KMS-11 (cell line): ENCODE measurements at regions not wholly inside any gene's neighbourhood (a gene's known extent, or its start where the extent isn't known, plus 50 kb on each side); places are given as distances from the start of the nearest gene placed in this dataset.

Source experiments
- H2AFZ ChIP-seq: fragments of 200-600 bp; sonication (generic); 2 replicates; pipeline ENCODE4 v1.6.1; 2016; ENCODE audit warnings: antibody characterized with exemption, mixed run types, low read depth
- H3K27ac ChIP-seq: fragments of 200-600 bp; sonication (generic); 2 replicates; pipeline ENCODE4 v1.6.1; 2016; ENCODE audit warnings: mild to moderate bottlenecking, mixed run types
- H3K27me3 ChIP-seq: fragments of 200-600 bp; sonication (generic); 2 replicates; pipeline ENCODE4 v1.6.1; 2017; ENCODE audit warnings: mild to moderate bottlenecking, low read depth, mixed run types, moderate library complexity; ENCODE audit not compliant: insufficient read depth
- H3K36me3 ChIP-seq: fragments of 200-600 bp; sonication (generic); 2 replicates; pipeline ENCODE4 v1.6.1; 2017; ENCODE audit warnings: mild to moderate bottlenecking, mixed run types; ENCODE audit not compliant: insufficient read depth
- H3K4me1 ChIP-seq: fragments of 200-600 bp; sonication (generic); 2 replicates; pipeline ENCODE4 v1.6.1; 2016; ENCODE audit warnings: mild to moderate bottlenecking, low read depth, mixed run types; ENCODE audit not compliant: poor library complexity, severe bottlenecking
- H3K4me2 ChIP-seq: fragments of 200-600 bp; sonication (generic); 2 replicates; pipeline ENCODE4 v1.7.0; 2016; ENCODE audit warnings: mild to moderate bottlenecking, mixed run types
- H3K4me3 ChIP-seq: fragments of 200-600 bp; sonication (generic); IDR thresholded peaks from 2 replicates; pipeline ENCODE4 v1.6.1; 2017; ENCODE audit warnings: low read depth, low read length, mixed read lengths; ENCODE audit not compliant: insufficient read depth
- H3K79me2 ChIP-seq: fragments of 200-600 bp; sonication (generic); 2 replicates; pipeline ENCODE4 v1.6.1; 2016; ENCODE audit warnings: low read depth, mixed run types; ENCODE audit not compliant: insufficient read depth
- H3K9ac ChIP-seq: fragments of 200-600 bp; sonication (generic); 2 replicates; pipeline ENCODE4 v1.6.1; 2016; ENCODE audit warnings: mild to moderate bottlenecking, mixed run types
- H4K20me1 ChIP-seq: fragments of 200-600 bp; sonication (generic); 2 replicates; pipeline ENCODE4 v1.6.1; 2016; ENCODE audit warnings: mild to moderate bottlenecking, mixed run types; ENCODE audit not compliant: insufficient read depth
- TF ChIP-seq, protein P1 (sequence below): fragments of 200-600 bp; sonication (generic); conservative IDR thresholded peaks from 2 replicates; pipeline ENCODE4 v1.6.1; 2017; ENCODE audit warnings: low read depth, mild to moderate bottlenecking, antibody characterized with exemption, low read length, moderate library complexity, mixed read lengths

- no peaks in the 10 kb centered on the region for H3K27me3 ChIP-seq
- no peak overlapping the region for H3K4me2 ChIP-seq
- no peaks in the 10 kb centered on the region for H3K4me1 ChIP-seq
- no peaks in the 10 kb centered on the region for H4K20me1 ChIP-seq
- no peak overlapping the region for H2AFZ ChIP-seq
- no peak overlapping the region for H3K4me3 ChIP-seq
- H3K36me3 ChIP-seq, result no peaks in the 10 kb centered on the region
- no peak overlapping the region for H3K27ac ChIP-seq
- no peaks in the 10 kb centered on the region for H3K79me2 ChIP-seq
- TF ChIP-seq, protein P1, sequence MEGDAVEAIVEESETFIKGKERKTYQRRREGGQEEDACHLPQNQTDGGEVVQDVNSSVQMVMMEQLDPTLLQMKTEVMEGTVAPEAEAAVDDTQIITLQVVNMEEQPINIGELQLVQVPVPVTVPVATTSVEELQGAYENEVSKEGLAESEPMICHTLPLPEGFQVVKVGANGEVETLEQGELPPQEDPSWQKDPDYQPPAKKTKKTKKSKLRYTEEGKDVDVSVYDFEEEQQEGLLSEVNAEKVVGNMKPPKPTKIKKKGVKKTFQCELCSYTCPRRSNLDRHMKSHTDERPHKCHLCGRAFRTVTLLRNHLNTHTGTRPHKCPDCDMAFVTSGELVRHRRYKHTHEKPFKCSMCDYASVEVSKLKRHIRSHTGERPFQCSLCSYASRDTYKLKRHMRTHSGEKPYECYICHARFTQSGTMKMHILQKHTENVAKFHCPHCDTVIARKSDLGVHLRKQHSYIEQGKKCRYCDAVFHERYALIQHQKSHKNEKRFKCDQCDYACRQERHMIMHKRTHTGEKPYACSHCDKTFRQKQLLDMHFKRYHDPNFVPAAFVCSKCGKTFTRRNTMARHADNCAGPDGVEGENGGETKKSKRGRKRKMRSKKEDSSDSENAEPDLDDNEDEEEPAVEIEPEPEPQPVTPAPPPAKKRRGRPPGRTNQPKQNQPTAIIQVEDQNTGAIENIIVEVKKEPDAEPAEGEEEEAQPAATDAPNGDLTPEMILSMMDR, result no peak
- no peak overlapping the region for H3K9ac ChIP-seq
Observed at GRCh38 chr1:157277913-157278312, 139.7 kb upstream of the ETV3 start.

- Histone ChIP-seq H2AFZ (no peak overlapping the region), H3K4me1 (no peaks in the 10 kb centered on the region), H3K27me3 (no peaks in the 10 kb centered on the region), H3K27ac (no peak overlapping the region), H3K4me2 (no peak overlapping the region), H3K36me3 (no peaks in the 10 kb centered on the region), H3K9ac (no peak overlapping the region), H3K4me3 (no peak overlapping the region), H4K20me1 (no peaks in the 10 kb centered on the region), H3K79me2 (no peaks in the 10 kb centered on the region)
- TF ChIP-seq, protein P1, result no peak
Observed at GRCh38 chr1:157277281-157277680, 139.1 kb upstream of the ETV3 start.

DNA sequence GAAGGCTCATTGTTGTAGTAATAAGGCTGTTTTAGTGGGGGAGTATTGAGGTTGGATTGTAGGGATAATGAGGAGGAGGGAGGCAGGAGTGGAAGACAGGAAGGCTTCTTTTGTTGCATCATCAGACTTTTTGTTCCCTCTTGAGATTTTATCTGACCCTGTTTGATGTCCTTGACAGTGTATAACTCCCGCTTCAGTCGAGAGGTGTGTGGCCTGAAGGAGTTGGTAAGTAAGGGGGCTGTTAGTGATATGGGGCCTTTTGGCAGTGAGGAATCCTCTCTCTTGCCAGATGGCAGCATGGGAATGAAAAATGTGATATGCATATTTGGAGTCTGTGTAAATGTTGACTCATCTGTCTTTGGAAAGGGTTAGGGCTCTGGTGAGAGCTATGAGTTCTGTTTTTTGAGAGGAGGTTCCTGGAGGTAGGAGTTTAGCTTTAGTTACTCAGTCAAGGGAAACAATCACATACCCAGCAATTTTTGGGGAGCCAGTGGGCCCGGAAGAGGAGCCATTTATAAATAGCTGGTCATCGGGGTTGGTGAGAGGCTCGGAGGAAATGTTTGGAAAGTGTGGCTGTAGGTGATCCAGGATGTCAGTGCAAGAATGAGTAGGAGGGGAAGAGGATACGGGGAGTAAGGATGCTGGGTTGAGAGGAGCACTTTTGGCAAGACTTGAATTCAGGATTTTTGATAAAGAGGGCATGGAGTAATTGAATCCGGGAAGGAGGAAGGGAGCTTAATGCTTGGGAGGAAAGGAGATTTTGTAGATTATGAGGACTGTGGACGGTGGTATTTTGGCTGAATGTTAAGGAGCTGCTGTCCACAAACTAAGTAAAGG lies 136.7 kb upstream of the ETV3 start:
- Histone ChIP-seq H2AFZ (no peak overlapping the region), H3K27me3 (no peaks in the 10 kb centered on the region), H3K27ac (no peak overlapping the region), H3K36me3 (no peaks in the 10 kb centered on the region), H3K4me3 (no peak overlapping the region), H3K9ac (no peak overlapping the region), H3K79me2 (no peaks in the 10 kb centered on the region), H4K20me1 (no peaks in the 10 kb centered on the region), H3K4me2 (no peak overlapping the region), H3K4me1 (no peaks in the 10 kb centered on the region)
- TF ChIP-seq, protein P1, result no peak

GRCh38 chr1:157272729-157273524 lies 134.7 kb upstream of the ETV3 start:
- no peaks in the 10 kb centered on the region for H3K36me3 ChIP-seq
- no peak overlapping the region for H3K27ac ChIP-seq
- no peak overlapping the region for H3K9ac ChIP-seq
- no peak overlapping the region for H3K4me2 ChIP-seq
- no peaks in the 10 kb centered on the region for H3K27me3 ChIP-seq
- H4K20me1 ChIP-seq, result no peaks in the 10 kb centered on the region
- no peaks in the 10 kb centered on the region for H3K79me2 ChIP-seq
- no peak overlapping the region for H3K4me3 ChIP-seq
- TF ChIP-seq, protein P1, result no peak
- H2AFZ ChIP-seq, result no peak overlapping the region
- no peaks in the 10 kb centered on the region for H3K4me1 ChIP-seq
